Heart left ventricle (tissue), 16 donors: ENCODE measurements at regions not wholly inside any gene's neighbourhood (a gene's known extent, or its start where the extent isn't known, plus 50 kb on each side); places are given as distances from the start of the nearest gene placed in this dataset.

ENCODE experiments used
- ATAC-seq, 4 donors: fragments of 200-7000 bp; cut with Tn5 transposase; one replicate each; pipeline ENCODE4 v1.9.1; 2020 to 2022; ENCODE audit warnings: moderate library complexity in 4 of 4, mild to moderate bottlenecking in 3 of 4, moderate number of reproducible peaks in 1 of 4
- DNase-seq, 5 donors: peaks; one replicate each; pipeline ENCODE4 v3.0.0-alpha.2; 2020
- H3K27ac ChIP-seq, 12 donors: fragments of 200-600 bp; sonication (generic) in 4 of 12; one replicate each; pipeline versions ENCODE4 v1.5.0 to v1.8.0; 2016 to 2022; ENCODE audit warnings: mild to moderate bottlenecking in 2 of 12
- H3K27me3 ChIP-seq, 9 donors: fragments of 200-600 bp; sonication (generic) in 2 of 9; one replicate each; pipeline versions ENCODE4 v1.5.1 to v1.8.0; 2016 to 2022; ENCODE audit warnings: mild to moderate bottlenecking in 3 of 9
- H3K36me3 ChIP-seq, 9 donors: fragments of 200-600 bp; sonication (generic) in 2 of 9; one replicate each; pipeline versions ENCODE4 v1.5.0 to v1.8.0; 2018 to 2022; ENCODE audit warnings: mild to moderate bottlenecking in 2 of 9
- H3K4me1 ChIP-seq, 12 donors: fragments of 200-600 bp; sonication (generic) in 4 of 12; one replicate each; pipeline versions ENCODE4 v1.5.0 to v1.8.0; 2016 to 2022; ENCODE audit warnings: mild to moderate bottlenecking in 3 of 12
- H3K4me3 ChIP-seq, 12 donors: fragments of 200-600 bp; sonication (generic) in 4 of 12; one replicate each; pipeline versions ENCODE4 v1.5.0 to v1.8.0; 2017 to 2022; ENCODE audit warnings: mild to moderate bottlenecking in 9 of 12, moderate library complexity in 4 of 12
- H3K9me3 ChIP-seq, 12 donors: fragments of 200-600 bp; sonication (generic) in 4 of 12; one replicate each; pipeline versions ENCODE4 v1.5.0 to v1.8.0; 2016 to 2022; ENCODE audit warnings: mild to moderate bottlenecking in 1 of 12
- CTCF ChIP-seq, 12 donors: fragments of 200-600 bp; sonication (generic) in 4 of 12; IDR thresholded peaks; one replicate each; pipeline versions ENCODE4 v1.5.0 to v1.8.0; 2018 to 2022; ENCODE audit warnings: antibody characterized with exemption in 12 of 12, mild to moderate bottlenecking in 5 of 12
- POLR2A ChIP-seq, 2 donors: fragments of 450-650 bp; IDR thresholded peaks; one replicate each; pipeline ENCODE4 v1.6.1; 2017; ENCODE audit warnings: antibody characterized with exemption in 2 of 2, mild to moderate bottlenecking in 2 of 2, moderate library complexity in 2 of 2
- WGBS, 4 donors: extraction: QIAGEN DNeasy Blood & Tissue Kit in 2 of 4; methylation state at CpG; one replicate each; pipeline versions ENCODE4 v1.1.5 to v1.1.7; 2013 to 2018; 5-methylcytosine and 5-hydroxymethylcytosine counted together
- intact Hi-C, 10 donors: fragments of 100-400 bp; cut with DNase I; formaldehyde crosslinking; loops; one replicate each; pipeline versions ENCODE4 v1.11.1 to v1.14.2; 2022
- donor health status: ischemic (EF 13 %, LVEDD 7.1; RV severe dilation, severe dysfunction).
- donor health status: healthy with polysubstance abuse.
- donor health status: DM: no; HTN: yes; CAD: no.
- donor health status: DM: no; HTN: no; CAD: no.
- donor health status: ischemic (EF 25% LVEDD 6.9; RV normal size, moderate dysfunction).
- donor health status: ischemic (EF 25% LVEDD 5.7; RV mildly dilated, moderate dysfunction).
- donor health status: healthy.
- donor health status: DM: yes; HTN: yes; CAD: no.
- donor health status: ischemic (EF 35%, LVEDD 5.7; RV mildly dilated, moderate dysfunction).
- donor health status: nonischemic (EF 11% LVEDD 7.7; RV severe dilation, severe dysfunction).
- donor health status: DM: yes; HTN: yes; CAD: no.
- donor health status: PGD.
- donor health status: ischemic (EF 29% LVEDD 5.4; RV normal size, mild dysfunction).
- donor health status: nonischemic (EF 23%, LVEDD 6.1; RV moderate dilation, normal function).

DNA sequence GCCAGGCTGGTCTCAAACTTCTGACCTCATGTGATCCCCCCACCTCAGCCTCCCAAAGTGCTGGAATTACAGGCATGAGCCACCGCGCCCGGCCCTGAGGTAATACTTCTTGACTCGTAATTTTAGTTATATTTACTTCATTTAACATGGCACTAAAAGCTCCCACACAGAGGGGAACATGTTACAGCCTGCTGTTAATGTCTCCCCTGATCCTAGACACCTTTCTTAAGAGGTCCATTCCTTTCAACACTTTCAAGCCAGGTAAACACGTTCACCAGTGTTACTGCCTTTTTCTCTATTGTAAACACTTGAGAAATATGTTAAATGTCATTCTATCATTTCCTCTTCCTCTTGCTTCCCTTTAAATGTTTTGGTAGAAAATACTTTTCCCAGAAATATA is 161.4 kb downstream of the METTL4 start:
- Histone ChIP-seq H3K4me3 (no peak overlapping the region), H3K36me3 (no peaks in the 10 kb centered on the region), H3K27ac (no peak overlapping the region), H3K9me3 (no peaks in the 10 kb centered on the region), H3K27me3 (no peaks in the 10 kb centered on the region), H3K4me1 (no peaks in the 10 kb centered on the region)
- ATAC-seq, result no peak
- intact Hi-C loops, result no loop called here
- WGBS, 4 donors, result 68 to 79% (median 72%) methylated on average over 5 of the region's 5 CpGs
- no peak for DNase-seq
- TF ChIP-seq CTCF (IDR thresholded peaks at IDR 0.05) (no peak), POLR2A (IDR thresholded peaks at IDR 0.05) (no peak)

GRCh38 chr18:2410688-2411087 is 160.6 kb downstream of the METTL4 start:
- H3K4me3 ChIP-seq, result no peak overlapping the region
- DNase-seq (no peak), ATAC-seq (no peak)
- no peaks in the 10 kb centered on the region for H3K27me3 ChIP-seq
- intact Hi-C loops, result no loop called here
- H3K27ac ChIP-seq, result no peak overlapping the region
- TF ChIP-seq POLR2A (IDR thresholded peaks at IDR 0.05), result no peak
- no peak for TF ChIP-seq CTCF (IDR thresholded peaks at IDR 0.05)
- WGBS, 4 donors, result 84 to 91% (median 86%) methylated on average over 1 of the region's 1 CpG
- H3K4me1 ChIP-seq, result no peaks in the 10 kb centered on the region
- H3K9me3 ChIP-seq, result no peaks in the 10 kb centered on the region
- no peaks in the 10 kb centered on the region for H3K36me3 ChIP-seq

- TF ChIP-seq CTCF (IDR thresholded peaks at IDR 0.05) (no peak), POLR2A (IDR thresholded peaks at IDR 0.05) (no peak)
- Histone ChIP-seq H3K9me3 (no peaks in the 10 kb centered on the region), H3K36me3 (no peaks in the 10 kb centered on the region), H3K4me1 (no peaks in the 10 kb centered on the region), H3K4me3 (no peak overlapping the region), H3K27ac (no peak overlapping the region), H3K27me3 (no peaks in the 10 kb centered on the region)
- ATAC-seq (no peak), DNase-seq (no peak)
- intact Hi-C loops, result no loop called here
- WGBS, 4 donors, result 86 to 95% (median 90%) methylated on average over 1 of the region's 1 CpG
Measured at GRCh38 chr18:2411381-2411960, 159.8 kb downstream of the METTL4 start.

DNA sequence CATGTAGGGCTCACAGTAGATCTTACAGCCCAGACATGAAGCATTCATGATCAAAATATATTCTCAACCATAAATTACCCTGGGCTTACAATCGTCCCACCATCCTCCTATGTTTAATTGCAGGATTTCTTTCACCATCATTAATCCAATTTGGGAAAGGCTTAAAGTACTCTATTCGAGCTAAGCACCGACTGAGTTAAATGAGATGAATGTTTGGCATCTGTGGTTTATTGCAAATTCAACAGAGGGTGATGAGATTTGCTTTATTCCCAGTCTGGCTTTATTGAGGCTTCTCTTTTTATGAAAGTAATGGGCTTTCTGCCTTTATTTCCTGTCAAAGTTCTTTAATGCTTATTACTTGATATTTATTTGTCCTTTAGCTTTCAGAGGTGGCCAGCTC is 159.0 kb downstream of the METTL4 start:
- WGBS, 4 donors, result 73 to 86% (median 79%) methylated on average over 3 of the region's 3 CpGs
- no peak for TF ChIP-seq POLR2A (IDR thresholded peaks at IDR 0.05)
- no peak for TF ChIP-seq CTCF (IDR thresholded peaks at IDR 0.05)
- intact Hi-C loops, result no loop called here

More for the DNA sequence above, 159.0 kb downstream of the METTL4 start:
- Histone ChIP-seq H3K27me3 (no peaks in the 10 kb centered on the region), H3K36me3 (no peaks in the 10 kb centered on the region), H3K4me1 (no peaks in the 10 kb centered on the region), H3K27ac (no peak overlapping the region), H3K9me3 (no peaks in the 10 kb centered on the region), H3K4me3 (no peak overlapping the region)
- DNase-seq (no peak), ATAC-seq (no peak)
